Smooth muscle cell (in vitro differentiated cells): ENCODE measurements at regions not wholly inside any gene's neighbourhood (a gene's known extent, or its start where the extent isn't known, plus 50 kb on each side); places are given as distances from the start of the nearest gene placed in this dataset.
"Not testable (repeated sequence)": the region's sequence is repeated elsewhere in the genome, so short reads cannot be mapped to it uniquely, and the experiment has no call there.

ENCODE experiments used
- DNase-seq: peaks from one replicate; lab custom pipeline; 2025; ENCODE audit not compliant: unreplicated experiment; lab: John Stamatoyannopoulos, UW
- H2AFZ ChIP-seq: fragments of 200-600 bp; sonication (generic); 2 replicates; pipeline ENCODE4 v1.6.0; 2016; ENCODE audit warnings: antibody characterized with exemption, low read depth, mild to moderate bottlenecking
- H3F3A ChIP-seq: fragments of 200-600 bp; sonication (generic); 2 replicates; pipeline ENCODE4 v1.6.0; 2017; ENCODE audit warnings: antibody characterized with exemption, low read depth
- H3K27ac ChIP-seq: fragments of 200-600 bp; sonication (generic); 2 replicates; pipeline ENCODE4 v1.5.1; 2016; ENCODE audit warnings: low read depth, mild to moderate bottlenecking
- H3K27me3 ChIP-seq: fragments of 200-600 bp; sonication (generic); 2 replicates; pipeline ENCODE4 v1.6.1; 2016; ENCODE audit warnings: low read depth, mild to moderate bottlenecking
- H3K36me3 ChIP-seq: fragments of 200-600 bp; sonication (generic); 2 replicates; pipeline ENCODE4 v1.5.1; 2016; ENCODE audit warnings: low read depth
- H3K4me1 ChIP-seq: fragments of 200-600 bp; sonication (generic); 2 replicates; pipeline ENCODE4 v1.5.1; 2016; ENCODE audit warnings: low read depth
- H3K4me2 ChIP-seq: fragments of 200-600 bp; sonication (generic); 2 replicates; pipeline ENCODE4 v1.6.0; 2016; ENCODE audit warnings: mild to moderate bottlenecking
- H3K4me3 ChIP-seq: fragments of 200-600 bp; sonication (generic); 2 replicates; pipeline ENCODE4 v1.5.1; 2016; ENCODE audit warnings: mild to moderate bottlenecking
- H3K79me2 ChIP-seq: fragments of 200-600 bp; sonication (generic); 2 replicates; pipeline ENCODE4 v1.6.0; 2016; ENCODE audit warnings: low read depth, mild to moderate bottlenecking
- H3K9ac ChIP-seq: fragments of 200-600 bp; sonication (generic); 2 replicates; pipeline ENCODE4 v1.6.0; 2016; ENCODE audit warnings: low read depth
- H3K9me3 ChIP-seq: fragments of 200-600 bp; sonication (generic); replicated peaks from 2 replicates; pipeline ENCODE4 v1.5.1; 2016; ENCODE audit warnings: low read depth
- H4K20me1 ChIP-seq: fragments of 200-600 bp; sonication (generic); 2 replicates; pipeline ENCODE4 v1.6.0; 2016; ENCODE audit warnings: low read depth
- WGBS: methylation state at CpG from one replicate; pipeline ENCODE4 v1.1.7; 2016; ENCODE audit warnings: low lambda C conversion rate; 5-methylcytosine and 5-hydroxymethylcytosine counted together
- TF ChIP-seq, protein P1 (sequence below): fragments of 200-600 bp; sonication (generic); IDR thresholded peaks from 2 replicates; pipeline ENCODE4 v1.5.1; 2017; ENCODE audit warnings: borderline replicate concordance, mild to moderate bottlenecking, antibody characterized with exemption; ENCODE audit not compliant: insufficient read depth, poor library complexity, severe bottlenecking

DNA sequence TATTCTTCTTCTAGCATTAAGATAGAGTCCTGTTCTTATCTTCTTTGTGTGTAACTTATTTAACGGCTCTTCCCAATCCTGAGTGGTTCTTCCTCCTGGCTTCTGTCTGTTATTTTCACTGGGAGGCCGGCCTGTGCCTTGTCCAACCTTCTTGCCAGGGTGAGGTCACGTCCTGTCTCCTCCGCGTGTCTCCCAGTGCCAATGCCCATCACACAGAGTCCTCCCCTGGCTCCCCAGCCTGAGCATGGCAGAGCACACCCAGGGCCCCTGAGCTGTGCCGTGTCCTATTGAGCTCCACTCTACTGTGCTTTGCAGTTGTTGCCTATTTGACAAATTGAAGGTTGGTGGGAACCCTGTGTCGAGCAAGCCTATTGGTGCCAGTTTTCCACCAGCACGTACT, 487.3 kb downstream of the BRD1 start:
- no peak overlapping the region for H3K9ac ChIP-seq
- no peak overlapping the region for H3K27ac ChIP-seq
- H2AFZ ChIP-seq, result no peak overlapping the region
- no peaks in the 10 kb centered on the region for H3F3A ChIP-seq
- H3K9me3 ChIP-seq, result no peaks in the 10 kb centered on the region
- TF ChIP-seq, protein P1, sequence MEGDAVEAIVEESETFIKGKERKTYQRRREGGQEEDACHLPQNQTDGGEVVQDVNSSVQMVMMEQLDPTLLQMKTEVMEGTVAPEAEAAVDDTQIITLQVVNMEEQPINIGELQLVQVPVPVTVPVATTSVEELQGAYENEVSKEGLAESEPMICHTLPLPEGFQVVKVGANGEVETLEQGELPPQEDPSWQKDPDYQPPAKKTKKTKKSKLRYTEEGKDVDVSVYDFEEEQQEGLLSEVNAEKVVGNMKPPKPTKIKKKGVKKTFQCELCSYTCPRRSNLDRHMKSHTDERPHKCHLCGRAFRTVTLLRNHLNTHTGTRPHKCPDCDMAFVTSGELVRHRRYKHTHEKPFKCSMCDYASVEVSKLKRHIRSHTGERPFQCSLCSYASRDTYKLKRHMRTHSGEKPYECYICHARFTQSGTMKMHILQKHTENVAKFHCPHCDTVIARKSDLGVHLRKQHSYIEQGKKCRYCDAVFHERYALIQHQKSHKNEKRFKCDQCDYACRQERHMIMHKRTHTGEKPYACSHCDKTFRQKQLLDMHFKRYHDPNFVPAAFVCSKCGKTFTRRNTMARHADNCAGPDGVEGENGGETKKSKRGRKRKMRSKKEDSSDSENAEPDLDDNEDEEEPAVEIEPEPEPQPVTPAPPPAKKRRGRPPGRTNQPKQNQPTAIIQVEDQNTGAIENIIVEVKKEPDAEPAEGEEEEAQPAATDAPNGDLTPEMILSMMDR, result no peak
- no peak overlapping the region for H3K4me2 ChIP-seq
- WGBS, result 89% methylated on average over 8 of the region's 8 CpGs
- no peaks in the 10 kb centered on the region for H4K20me1 ChIP-seq
- no peak for DNase-seq
- H3K27me3 ChIP-seq, result no peaks in the 10 kb centered on the region
- no peaks in the 10 kb centered on the region for H3K79me2 ChIP-seq
- no peak overlapping the region for H3K4me3 ChIP-seq
- H3K4me1 ChIP-seq, result no peaks in the 10 kb centered on the region
- no peaks in the 10 kb centered on the region for H3K36me3 ChIP-seq

DNA sequence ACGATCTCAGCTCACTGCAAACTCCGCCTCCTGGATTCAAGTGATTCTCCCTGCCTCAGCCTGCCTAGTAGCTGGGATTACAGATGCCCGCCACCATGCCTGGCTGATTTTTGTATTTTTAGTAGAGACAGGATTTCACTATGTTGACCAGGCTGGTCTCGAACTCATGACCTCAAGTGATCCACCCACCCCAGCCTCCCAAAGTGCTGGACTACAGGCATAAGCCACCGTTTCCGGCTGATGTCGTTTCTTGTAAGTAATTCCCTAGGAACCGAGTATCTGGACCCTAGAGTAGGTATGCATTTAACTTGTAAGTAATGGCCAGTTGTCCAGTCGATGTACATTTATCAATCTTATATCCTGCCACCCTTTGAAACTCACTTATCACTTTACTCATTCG, 491.2 kb downstream of the BRD1 start:
- H3F3A ChIP-seq, H3K79me2 ChIP-seq, H3K27me3 ChIP-seq, DNase-seq, H3K9ac ChIP-seq, H3K4me3 ChIP-seq, H3K27ac ChIP-seq, H3K4me2 ChIP-seq, H3K4me1 ChIP-seq, H3K36me3 ChIP-seq, H3K9me3 ChIP-seq, H4K20me1 ChIP-seq, H2AFZ ChIP-seq: not testable (repeated sequence)
- 85% methylated on average over 10 of the region's 10 CpGs for WGBS

GRCh38 chr22:49334976-49335375, 492.7 kb downstream of the BRD1 start:
- DNase-seq, result no peak
- H3K27me3 ChIP-seq, result peaks cover 2% of the 10 kb centered on the region
- H3K9ac ChIP-seq, result no peak overlapping the region
- H2AFZ ChIP-seq, result no peak overlapping the region
- H3K4me2 ChIP-seq, result no peak overlapping the region
- no peak overlapping the region for H3K27ac ChIP-seq
- WGBS, result 89% methylated on average over 10 of the region's 10 CpGs
- no peaks in the 10 kb centered on the region for H3K4me1 ChIP-seq
- H3K9me3 ChIP-seq, result no peaks in the 10 kb centered on the region
- TF ChIP-seq, protein P1, result no peak
- H4K20me1 ChIP-seq, result no peaks in the 10 kb centered on the region
- H3K79me2 ChIP-seq, result no peaks in the 10 kb centered on the region
- no peaks in the 10 kb centered on the region for H3K36me3 ChIP-seq
- H3F3A ChIP-seq, result no peaks in the 10 kb centered on the region
- H3K4me3 ChIP-seq, result no peak overlapping the region

GRCh38 chr22:49334449-49334789, 493.3 kb downstream of the BRD1 start:
- Histone ChIP-seq H3K9me3 (no peaks in the 10 kb centered on the region), H3F3A (no peaks in the 10 kb centered on the region), H3K27ac (no peak overlapping the region), H4K20me1 (no peaks in the 10 kb centered on the region), H3K4me1 (no peaks in the 10 kb centered on the region), H3K4me3 (no peak overlapping the region), H3K4me2 (no peak overlapping the region), H3K79me2 (no peaks in the 10 kb centered on the region), H3K27me3 (peaks cover 2% of the 10 kb centered on the region), H3K36me3 (no peaks in the 10 kb centered on the region), H3K9ac (no peak overlapping the region), H2AFZ (no peak overlapping the region)
- TF ChIP-seq, protein P1, result no peak
- no peak for DNase-seq
- WGBS, result 81% methylated on average over 5 of the region's 5 CpGs
